Right renal cortex interstitium (tissue), 3 donors: ENCODE measurements at regions not wholly inside any gene's neighbourhood (a gene's known extent, or its start where the extent isn't known, plus 50 kb on each side); places are given as distances from the start of the nearest gene placed in this dataset.
"Not testable (repeated sequence)": the region's sequence is repeated elsewhere in the genome, so short reads cannot be mapped to it uniquely, and the experiment has no call there.

Experiments
- DNase-seq, 3 donors: peaks; one replicate each; pipeline ENCODE4 v3.0.0-alpha.2; 2013; ENCODE audit warnings: low read depth in 3 of 3, low spot score in 2 of 3

DNA sequence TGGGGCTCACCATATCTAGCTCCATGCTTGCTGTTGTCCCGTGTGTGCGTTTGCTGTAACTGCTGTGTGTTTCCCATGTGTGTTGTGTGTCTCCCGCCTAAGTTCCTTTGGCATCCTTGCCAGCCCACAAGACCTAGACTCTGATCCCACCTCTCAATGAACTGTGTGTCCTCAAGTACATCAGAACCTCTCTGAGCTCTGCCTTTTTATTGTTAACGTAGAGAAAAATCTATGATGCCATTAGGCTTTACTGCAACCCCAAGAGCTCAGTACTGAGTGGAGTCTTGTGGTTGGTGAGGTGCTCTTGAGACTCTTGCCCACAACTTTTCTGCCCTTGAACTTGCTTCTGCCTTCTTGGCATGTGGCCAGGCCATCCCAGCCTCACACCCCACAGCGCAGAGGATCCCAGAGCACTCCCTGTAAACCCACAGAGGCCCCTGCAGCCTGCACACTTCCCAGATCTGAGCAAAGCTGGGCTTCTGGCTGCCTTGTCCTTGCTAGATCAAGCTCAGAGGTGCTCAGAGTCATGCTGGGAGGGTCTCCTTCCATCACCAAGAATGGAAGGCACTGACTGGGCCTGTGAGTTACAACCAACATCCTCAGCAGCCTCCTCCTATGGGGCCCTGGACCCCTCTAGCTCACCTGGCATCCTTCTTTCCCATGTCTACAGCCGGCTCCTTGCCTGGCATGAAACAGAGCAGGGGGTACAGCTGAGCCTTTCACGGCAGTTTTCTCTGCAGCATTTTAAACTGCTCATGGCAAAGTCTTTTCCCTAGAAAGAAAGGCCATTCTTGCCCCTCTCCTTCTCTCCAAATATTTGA is 643.4 kb downstream of the ACTR3B start:
- no peak for DNase-seq

DNA sequence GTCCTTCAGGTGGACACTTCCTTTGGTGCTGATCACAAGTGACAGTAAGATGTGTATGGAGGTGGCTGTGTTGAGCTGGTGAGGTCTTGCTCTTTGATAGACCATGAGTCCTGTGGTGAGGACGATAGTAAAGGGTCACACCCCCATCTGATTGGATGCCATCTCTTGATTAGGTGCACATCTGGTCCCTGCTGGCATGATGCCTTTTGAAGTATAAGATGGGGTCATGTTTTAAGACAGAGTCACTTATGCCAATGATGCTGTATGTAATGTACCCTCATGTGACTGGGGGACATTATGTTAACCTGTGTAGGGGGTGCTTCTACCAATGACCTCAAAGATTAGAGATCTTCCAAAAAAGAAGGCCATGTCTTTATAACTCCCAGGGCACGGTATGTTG is 644.6 kb downstream of the ACTR3B start:
- DNase-seq = no peak

DNA sequence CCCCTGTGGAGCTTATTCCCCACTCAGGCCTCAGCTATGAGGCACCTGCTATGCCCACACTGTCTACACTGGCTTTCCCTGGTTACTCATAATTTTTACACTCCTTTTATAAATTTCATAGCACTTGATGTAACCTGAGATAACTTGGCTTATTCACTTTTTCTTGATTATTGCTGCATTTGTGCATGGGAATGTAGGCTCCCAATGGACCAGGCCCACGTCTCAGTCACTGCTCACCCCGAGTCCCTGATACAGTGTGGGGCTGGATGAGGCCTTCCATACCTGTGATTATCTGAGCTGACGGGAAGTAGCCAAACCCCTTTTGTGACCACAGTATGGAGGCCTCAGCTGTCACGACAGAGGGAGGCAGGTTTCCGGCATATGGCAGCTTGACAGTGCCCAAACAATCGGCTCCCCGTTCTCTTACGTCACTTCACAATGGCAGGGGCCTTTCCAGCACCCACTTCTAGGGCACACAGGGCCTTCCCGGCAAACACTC is 645.3 kb downstream of the ACTR3B start:
- DNase-seq = no peak

DNA sequence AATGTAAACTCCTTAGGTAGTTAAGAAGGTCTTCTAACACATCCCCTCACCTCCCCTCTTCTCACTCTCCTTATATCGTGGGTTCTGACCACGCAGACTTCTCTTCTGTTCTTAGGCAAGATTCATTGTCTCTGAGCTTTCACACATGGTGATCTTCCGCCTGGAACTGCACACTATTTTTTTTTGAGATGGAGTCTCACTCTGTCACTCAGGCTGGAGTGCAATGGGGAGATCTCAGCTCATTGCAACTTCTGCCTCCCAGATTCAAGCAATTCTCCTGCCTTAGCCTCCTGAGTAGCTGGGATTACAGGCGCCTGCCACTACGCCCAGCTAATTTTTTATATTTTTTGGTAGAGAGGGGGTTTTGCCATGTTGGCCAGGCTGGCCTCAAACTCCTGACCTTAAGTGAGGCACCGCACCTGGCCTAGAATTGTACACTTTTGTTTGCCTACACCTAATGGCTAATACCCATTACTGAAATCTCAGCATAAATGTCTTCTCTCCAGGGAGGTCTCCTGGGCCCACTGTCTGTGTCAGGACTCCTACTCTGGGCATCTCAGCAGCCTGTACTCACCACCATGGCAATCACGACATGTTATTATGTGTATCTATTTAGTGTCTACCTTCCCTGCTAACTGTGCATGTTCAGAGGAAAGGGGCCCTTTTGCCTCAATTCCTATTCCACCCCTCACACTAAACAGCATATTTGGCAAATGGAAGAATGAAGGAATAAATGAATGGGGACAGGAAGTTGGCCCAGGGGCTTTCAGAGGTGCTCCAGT is 646.3 kb upstream of the DPP6 start:
- no peak for DNase-seq

DNA sequence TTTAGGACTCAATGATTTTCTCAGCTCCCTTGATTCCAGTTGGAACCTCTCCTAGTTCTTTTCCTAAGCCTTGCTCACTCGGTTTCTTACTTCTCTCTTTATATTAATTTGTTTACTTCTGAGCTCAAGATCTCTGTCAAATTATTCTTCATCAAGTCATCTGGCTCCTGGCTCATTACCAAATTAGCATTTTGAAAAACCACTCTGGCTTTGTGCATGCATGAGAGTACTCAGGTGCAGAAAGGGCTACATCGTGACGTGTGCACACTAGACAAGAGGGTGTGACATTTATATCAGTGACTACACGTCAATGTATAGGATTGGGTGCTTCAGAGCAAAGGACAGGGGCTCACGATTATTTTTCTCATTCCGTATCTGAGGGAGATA is 645.7 kb upstream of the DPP6 start:
- DNase-seq = no peak

DNA sequence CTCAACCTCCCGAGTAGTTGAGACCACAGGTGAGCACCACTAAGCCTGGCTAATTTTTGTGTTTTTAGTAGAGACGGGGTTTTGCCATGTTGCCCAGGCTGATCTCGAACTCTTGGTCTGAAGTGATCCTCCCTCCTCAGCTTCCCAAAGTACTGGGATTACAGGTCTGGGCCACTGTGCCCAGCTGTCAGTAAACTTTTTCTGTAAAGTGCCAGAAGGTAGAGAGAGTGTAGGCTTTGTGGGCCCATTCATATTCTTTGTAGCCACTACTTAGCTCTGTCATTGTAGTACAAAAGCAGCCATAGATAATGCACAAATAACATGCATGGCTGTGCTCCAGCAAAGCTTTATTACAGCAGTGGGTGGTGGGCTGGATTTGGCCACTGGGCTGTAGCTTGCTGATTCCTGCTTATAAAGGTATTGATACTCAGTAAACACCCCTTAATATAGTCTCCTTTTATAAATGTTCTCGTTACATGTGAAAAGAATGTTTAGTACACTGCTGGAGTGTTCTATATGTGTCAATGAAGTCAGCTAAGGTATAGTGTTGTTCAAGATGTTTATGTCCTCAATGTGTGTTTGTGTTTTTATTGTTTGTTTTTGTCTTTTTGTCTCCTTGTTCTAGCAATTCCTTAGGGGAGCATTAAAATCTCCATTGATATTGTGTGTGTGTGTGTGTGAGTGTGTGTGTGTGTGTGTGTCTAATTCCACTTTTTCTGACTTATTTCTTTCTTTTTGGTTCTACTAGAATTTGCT is 644.7 kb upstream of the DPP6 start:
- no peak for DNase-seq

DNA sequence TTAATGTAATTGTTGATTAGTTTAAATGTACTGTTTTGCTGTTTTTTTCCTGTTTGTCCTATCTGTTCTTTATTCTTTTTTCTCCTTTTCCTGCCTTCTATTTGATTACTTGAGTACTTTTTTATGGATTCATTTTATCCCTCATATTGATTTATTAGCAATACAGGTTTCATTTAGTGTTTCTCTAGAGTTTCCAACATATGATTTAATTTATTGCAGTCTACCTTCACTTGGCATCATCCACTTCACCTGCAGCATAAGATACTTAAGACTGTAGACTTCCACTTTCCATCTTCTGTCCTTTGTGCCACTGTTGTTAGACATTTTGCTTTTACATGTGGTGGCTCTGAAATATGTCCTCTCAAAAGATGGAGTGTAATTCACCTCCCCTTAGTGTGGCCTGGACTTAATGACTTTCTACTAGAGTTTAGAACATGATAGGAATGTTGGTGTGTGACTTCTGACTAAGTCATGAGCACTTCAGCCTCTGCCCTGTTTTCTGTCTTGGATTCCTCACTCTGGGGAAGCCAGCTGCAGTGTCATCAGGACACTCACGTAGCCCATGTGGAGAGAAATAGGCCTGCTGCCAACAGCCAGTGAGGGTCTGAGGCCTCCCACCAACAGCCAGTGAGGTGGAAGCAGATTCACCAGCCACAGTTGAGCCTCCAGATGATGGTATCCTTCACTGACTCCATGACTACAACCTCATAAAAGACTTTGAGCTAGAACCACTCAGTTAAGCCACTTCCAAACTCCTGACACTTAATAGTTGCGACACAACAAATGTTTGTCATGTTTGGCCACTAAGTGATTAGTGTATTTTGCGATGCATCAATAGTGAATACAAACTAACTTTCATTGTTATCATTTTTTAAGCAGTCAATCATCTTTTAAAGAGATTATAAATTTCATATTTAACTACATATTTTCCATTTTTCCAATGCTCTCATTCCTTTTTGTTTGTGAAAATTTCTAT is 643.5 kb upstream of the DPP6 start:
- no peak for DNase-seq

DNA sequence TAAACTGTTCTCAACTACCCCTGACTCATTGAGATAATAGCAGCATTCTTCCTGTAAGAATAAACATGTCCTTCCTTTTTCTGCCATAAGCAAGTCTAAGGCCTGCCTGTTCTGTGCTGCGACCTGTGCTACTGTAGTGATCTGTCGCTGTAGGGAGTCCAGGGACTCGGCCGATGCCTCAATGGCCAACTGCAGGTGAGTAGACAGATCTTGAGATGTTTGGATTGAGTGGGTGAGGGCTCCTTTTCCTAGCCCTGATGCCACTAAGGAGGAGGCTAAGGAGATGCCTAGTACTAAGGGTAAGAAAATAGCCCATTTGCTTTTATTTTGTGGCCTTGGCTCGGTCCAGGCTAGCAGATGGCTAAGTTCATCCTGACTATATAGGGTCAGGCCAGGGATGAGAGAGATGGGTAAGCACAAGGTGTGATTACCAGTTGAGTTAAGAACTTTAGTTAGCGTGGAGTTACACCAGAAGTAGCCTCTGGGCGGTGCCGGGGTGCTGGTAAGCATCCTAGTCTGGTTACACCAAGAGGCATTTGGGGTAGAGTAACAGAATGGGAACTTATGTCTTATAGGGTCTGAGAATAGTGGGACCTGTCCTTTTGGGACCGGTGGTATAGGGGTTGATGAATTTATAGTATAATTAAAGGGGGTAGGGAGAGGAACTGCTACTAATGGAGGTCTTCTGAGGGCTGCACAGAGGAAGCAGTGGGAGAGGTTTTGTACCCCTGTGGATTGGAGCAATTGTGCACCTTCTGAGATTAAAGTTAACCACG is 642.4 kb upstream of the DPP6 start:
- not testable (repeated sequence) for DNase-seq

DNA sequence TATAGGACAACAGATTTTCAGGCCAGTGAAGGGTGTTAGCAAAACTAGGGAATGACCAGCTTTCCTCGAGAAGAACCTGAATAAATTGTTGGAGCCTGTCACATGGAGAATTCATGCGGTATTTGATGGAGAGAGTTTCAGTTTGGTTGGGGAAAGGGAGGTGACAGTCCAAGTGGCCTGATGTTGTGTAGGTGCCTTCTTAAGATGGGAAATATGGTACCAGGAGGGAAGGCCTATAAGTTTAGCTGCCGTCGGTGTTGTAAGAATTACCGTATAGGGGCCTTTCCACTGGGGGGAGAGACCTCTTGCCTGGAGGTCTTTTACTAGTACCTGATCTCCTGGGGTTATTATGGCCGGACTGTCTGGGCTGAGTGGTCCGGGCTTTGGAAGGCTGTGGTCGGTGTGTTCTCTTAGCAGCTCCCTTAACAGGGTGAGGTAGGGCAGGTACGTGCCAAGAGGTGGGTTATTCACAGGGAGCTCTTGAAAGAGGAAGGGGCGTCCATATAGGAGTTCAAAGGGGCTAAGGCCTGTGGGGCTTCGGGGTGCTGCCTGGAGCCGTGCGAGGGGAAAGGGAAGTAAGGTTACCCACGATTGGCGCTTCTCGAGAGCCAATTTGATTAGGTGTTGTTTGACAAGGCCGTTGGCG is 641.1 kb upstream of the DPP6 start:
- DNase-seq = not testable (repeated sequence)

DNA sequence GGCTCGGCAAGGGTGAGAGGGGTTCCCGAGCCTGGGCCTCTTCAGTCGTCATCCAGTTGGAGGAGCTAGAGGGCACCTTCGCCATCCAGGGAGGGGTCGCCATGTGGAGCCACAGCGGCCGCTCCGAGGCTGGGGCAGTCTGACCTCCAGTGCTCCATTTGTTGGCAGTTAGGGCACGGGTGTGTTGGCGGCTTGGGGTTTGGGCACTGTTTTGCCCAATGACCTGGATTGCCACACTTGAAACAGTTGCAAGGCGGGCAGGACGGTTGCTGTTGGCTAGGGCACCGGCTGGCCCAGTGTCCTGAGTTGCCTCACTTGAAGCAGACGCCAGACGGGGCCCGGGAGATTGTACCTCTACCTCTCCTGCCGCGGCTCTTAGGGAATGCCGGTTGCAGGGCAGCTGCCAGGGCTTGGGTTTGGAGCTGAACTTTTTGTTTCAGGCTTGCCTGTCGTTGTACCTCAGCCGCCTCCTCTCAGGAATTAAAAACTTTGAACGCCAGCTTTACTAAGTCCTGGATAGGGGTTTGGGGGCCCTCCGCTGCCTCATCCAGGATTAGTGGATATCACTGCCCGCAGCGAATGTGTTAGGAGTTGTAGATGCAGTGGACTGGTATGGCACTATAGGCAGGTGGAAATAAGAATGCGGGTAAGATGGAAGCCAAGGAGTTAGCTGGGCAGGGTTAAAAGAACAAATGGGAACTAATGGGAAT is 639.9 kb upstream of the DPP6 start:
- DNase-seq = not testable (repeated sequence)

DNA sequence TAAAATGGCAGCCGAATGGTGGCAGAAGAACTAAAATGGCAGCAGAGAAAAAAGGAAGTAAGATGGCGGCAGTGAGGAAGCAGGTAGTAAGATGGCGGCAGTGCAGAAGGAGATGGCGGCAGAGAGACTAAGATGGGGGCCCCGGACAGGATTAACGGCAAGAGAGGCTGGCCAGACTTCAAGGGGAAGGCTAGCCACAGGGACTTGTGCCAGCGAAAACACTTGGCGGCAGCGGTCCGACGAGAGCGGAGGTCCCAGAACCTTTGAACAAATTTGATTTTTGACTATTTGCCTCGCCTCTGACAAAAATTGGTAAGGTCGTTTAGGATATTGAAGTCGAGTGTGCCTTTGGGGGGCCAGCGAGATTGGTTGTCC is 639.4 kb upstream of the DPP6 start:
- DNase-seq = not testable (repeated sequence)

DNA sequence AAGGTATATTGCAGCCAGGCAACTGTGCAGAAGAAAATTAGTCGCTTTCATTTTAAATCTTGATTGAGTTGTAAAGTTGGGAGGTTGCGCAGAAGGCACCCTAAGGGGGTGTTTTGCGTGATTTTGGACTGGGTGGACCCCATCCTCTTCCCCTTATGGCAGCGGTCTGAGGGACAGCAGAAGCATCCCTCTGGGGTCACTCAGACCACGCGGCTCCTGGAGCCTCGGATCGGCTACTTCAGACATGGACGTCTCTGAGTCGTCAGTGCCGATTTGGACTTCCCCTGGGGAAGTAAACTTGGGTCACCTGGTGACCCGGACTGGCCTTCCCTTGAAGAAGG is 639.0 kb upstream of the DPP6 start:
- no peak for DNase-seq

DNA sequence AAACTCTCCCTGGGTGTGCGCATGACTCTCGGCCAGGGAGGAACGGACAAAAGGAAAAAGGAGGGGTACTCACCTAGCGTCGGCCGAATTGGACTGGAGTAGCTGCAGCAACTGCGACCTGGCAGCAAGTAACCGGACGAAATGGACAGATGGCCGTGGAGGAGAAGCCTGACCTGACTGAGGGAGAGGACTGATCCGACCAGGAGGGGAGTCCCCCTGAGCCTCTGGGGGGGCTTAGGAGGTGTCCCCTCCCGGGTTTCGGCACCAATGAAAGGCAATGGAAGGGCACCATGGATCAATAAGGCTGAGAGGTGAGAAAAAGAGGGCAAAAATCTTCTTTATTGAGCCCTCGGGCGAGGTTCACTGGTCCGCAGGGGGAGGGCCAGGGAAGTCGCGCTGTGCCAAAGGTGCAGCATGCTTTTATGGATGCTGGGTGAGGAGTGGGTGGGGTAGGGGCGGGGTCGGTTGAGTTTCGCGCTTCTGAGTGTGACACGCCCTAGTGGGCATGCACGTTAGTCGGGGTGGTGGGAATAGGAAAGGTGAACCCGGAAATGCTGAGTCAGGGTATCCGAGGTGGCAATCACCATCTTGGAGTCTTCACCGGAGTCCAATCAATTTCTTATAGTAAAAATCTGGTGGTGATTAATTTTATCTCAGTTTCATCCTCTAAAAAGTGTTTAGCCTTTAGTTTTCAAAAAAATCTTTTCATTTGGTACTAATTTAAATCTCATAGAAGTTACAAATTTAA is 638.5 kb upstream of the DPP6 start:
- DNase-seq = no peak

DNA sequence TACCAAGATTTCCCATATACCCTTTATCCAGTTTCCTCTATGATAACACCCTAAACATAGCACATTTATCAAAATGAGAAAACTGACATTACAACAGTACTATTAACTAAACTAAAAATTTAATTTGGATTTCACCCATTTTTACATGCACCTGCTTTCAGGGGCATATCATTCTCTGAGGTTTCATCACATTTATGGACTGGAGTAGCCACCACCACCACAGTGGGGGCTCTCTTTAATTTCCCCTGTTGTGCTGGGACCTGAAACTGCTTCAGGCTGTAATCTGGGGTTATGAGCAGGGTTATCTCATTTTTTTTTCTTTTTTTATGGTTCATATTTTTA is 637.9 kb upstream of the DPP6 start:
- no peak for DNase-seq

DNA sequence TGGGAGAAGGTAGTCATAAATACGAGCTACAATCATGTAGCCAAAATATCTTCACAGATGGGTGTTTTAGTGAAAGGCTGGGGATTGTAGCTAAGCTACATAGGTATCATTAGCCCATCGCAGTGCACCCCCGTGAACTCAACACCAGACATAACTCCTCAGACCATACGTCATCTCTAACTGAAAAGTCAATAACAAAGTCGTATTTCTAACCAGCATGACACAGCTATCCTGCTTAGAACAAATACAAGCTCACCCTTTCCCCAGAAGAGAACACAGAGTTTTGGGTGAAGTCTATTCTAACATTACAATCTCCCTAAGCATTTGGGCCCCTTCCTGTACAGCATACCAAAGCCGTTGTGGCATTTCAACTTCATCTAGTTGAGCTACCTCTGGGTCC is 636.6 kb upstream of the DPP6 start:
- no peak for DNase-seq

DNA sequence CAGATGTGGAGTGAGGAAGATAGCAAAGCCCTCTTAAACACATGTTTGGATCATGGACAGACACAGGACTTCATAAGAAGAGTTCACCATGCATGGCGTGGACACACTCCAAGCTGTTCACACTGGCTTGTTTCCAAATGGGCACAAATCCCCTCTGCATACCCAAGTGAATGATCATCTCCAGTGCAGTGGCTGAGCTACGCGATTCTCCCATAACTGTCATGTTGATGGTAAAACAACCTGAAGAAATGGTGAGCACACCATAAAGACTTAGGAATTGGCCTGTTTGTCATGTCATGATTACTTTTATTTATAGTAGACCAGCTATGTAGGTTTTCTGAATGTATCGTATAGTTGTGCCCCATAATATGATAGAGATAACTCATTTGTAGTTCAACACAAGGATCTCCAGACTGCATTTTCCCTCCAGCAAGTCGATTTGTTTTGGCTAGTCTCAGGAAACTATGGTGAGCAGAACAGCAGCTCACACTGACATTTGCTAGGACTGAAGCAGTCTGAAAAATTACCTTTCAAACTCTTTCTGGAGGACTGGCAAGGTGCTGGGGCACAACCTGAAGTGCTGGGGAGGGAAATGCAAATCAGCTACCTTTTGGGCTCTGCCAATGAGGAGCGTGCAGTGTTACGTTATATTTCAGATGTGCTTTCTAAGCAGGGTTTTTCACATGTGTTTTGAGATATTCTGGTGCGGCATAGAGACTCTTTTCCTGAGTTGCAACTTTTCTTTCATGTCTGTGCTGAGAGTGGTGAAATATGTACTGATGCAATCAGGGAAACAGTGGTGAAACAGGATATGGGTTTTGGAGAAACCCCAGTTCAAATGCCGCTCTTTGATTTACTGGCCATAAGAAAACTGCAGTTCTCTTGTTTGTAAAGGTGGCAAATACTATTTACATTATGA is 629.6 kb upstream of the DPP6 start:
- no peak for DNase-seq

DNA sequence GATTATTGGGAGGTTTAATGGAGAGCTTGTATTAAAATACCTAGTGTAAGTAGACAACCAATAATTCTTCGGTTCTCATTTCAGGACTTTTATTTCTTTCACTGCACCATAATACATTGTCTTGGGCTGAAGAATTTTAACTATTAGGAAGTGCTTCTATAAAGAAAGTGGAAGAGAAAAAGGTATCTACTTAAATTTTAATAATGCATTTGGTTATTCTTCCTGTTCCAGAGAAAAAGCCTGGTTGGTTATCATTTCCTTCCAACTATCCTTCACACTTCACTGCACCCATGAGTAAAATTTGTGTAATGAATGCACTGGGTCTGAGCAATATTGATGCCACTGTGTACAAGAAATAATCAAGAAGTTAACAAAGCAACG is 629.0 kb upstream of the DPP6 start:
- DNase-seq = no peak
